ENCODE measurements at regions not wholly inside any gene's neighbourhood (a gene's known extent, or its start where the extent isn't known, plus 50 kb on each side); places are given as distances from the start of the nearest gene placed in this dataset.

GRCh38 chr2:763766-764525 lies 86.7 kb upstream of the TMEM18 start:
- TF ChIP-seq CTCF (IDR thresholded peaks at IDR 0.05): no peak
- no peak for TF ChIP-seq EP300 (IDR thresholded peaks at IDR 0.05; ENCODE audit: low read depth)
- no peak for TF ChIP-seq POLR2A (IDR thresholded peaks at IDR 0.05)
